ENCODE measurements at regions not wholly inside any gene's neighbourhood (a gene's known extent, or its start where the extent isn't known, plus 50 kb on each side); places are given as distances from the start of the nearest gene placed in this dataset.

DNA sequence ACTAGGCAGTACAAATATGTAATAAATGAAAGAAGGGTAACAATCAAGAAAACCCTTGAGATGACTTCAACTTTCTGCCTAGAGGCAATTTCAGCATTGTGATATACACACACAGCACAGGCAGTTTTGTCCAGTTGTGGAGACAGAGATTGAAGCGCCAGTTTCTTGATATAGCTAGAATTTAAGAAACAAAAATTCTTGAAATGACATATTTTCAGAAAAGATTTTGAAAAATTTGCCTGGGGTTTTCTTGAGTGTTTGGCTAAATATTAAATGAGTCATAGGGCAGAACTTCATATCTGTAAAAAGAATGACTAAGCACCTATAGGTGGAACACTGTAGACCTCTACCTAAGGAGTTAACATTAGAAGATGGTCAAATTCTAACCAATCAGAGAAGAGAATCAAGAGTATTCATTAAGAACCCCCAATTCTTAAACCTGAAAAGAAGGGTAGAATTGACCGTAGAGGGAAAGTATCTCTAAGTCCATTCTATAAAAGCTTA lies 1266.8 kb upstream of the TMEFF2 start:
- TF ChIP-seq TEAD4 (IDR thresholded peaks at IDR 0.05) (no peak), NFIC (IDR thresholded peaks at IDR 0.05) (no peak), EGR1 (IDR thresholded peaks at IDR 0.05) (no peak), TAF1 (IDR thresholded peaks at IDR 0.05; ENCODE audit: low read depth) (no peak), ZBTB7A (IDR thresholded peaks at IDR 0.05; ENCODE audit: low read depth) (no peak), YY1 (IDR thresholded peaks at IDR 0.05; ENCODE audit: low read depth) (no peak)
- TF ChIP-seq, protein P1, sequence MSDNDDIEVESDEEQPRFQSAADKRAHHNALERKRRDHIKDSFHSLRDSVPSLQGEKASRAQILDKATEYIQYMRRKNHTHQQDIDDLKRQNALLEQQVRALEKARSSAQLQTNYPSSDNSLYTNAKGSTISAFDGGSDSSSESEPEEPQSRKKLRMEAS (IDR thresholded peaks at IDR 0.05) = no peak

DNA sequence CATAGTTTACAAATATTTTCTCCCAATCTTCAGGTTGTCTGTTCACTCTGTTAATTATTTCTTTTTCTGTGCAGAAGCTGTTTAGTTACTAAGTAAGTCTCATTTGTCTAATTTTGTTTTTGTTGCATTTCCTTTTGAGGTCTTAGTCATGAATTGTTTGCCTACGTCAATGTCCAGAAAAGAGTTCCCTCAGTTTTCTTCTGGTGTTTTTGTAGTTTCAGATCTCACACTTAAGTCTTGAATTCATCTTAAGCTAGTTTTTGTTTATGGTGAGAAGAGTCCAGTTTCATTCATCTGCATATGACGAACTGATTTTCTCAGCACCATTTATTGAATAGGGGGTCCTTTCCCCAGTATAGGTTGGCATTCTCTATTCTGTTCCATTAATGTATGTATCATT lies 1252.2 kb upstream of the TMEFF2 start:
- TF ChIP-seq EP300 (IDR thresholded peaks at IDR 0.05; ENCODE audit: borderline replicate concordance) = no peak
- no peak for TF ChIP-seq TCF12 (IDR thresholded peaks at IDR 0.05; ENCODE audit: low read depth)

DNA sequence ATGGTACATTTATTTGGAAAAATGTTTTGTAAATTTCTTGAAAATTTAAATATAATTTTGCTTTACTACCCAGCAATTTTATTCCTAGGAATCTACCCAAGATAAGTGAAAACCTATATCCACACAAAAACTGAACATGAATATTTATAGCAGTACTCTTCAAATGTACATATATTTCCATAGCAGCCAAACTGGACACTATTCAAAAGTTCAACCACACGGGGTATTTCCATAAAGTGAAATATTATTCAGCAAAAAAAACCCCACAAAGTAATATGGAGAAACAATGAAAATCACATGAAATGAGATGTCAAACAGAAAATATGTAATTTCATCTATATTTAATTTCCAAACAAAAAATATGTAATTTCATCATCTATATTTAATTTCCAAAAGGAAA lies 1247.6 kb upstream of the TMEFF2 start:
- no peak for TF ChIP-seq YY1 (IDR thresholded peaks at IDR 0.05; ENCODE audit: low read depth)

DNA sequence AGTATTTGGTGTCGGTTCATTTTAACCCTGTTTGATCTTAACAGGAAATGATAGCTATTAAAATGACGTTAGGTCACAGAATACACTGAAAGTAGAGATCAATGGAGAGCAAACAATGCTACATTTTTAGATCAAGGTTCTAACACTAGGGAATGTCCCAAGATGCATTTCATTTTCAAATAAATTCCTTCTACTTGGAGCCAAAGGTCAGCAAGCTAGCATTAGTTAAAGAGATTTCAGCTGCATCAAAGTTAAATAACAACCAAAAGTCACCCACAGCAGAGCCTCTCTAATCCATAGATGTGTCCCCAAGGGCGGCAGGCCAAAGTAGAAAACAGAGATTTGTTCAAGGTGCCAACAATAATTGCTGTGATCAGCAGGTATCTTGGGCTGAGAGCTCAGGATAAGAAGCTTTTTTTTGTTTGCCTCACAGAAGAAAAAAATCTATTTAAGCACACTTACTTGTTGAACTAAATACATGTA lies 1233.6 kb upstream of the TMEFF2 start:
- no peak for TF ChIP-seq FOXM1 (IDR thresholded peaks at IDR 0.05; ENCODE audit: borderline replicate concordance, low read depth)
- no peak for TF ChIP-seq NFIC (IDR thresholded peaks at IDR 0.05)
- TF ChIP-seq CREB1 (IDR thresholded peaks at IDR 0.05; ENCODE audit: low read depth) = no peak
- TF ChIP-seq EGR1 (IDR thresholded peaks at IDR 0.05) = no peak
- TF ChIP-seq, protein P2, sequence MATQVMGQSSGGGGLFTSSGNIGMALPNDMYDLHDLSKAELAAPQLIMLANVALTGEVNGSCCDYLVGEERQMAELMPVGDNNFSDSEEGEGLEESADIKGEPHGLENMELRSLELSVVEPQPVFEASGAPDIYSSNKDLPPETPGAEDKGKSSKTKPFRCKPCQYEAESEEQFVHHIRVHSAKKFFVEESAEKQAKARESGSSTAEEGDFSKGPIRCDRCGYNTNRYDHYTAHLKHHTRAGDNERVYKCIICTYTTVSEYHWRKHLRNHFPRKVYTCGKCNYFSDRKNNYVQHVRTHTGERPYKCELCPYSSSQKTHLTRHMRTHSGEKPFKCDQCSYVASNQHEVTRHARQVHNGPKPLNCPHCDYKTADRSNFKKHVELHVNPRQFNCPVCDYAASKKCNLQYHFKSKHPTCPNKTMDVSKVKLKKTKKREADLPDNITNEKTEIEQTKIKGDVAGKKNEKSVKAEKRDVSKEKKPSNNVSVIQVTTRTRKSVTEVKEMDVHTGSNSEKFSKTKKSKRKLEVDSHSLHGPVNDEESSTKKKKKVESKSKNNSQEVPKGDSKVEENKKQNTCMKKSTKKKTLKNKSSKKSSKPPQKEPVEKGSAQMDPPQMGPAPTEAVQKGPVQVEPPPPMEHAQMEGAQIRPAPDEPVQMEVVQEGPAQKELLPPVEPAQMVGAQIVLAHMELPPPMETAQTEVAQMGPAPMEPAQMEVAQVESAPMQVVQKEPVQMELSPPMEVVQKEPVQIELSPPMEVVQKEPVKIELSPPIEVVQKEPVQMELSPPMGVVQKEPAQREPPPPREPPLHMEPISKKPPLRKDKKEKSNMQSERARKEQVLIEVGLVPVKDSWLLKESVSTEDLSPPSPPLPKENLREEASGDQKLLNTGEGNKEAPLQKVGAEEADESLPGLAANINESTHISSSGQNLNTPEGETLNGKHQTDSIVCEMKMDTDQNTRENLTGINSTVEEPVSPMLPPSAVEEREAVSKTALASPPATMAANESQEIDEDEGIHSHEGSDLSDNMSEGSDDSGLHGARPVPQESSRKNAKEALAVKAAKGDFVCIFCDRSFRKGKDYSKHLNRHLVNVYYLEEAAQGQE (IDR thresholded peaks at IDR 0.05; ENCODE audit: low read depth) = no peak
- no peak for TF ChIP-seq EP300 (IDR thresholded peaks at IDR 0.05; ENCODE audit: borderline replicate concordance)

DNA sequence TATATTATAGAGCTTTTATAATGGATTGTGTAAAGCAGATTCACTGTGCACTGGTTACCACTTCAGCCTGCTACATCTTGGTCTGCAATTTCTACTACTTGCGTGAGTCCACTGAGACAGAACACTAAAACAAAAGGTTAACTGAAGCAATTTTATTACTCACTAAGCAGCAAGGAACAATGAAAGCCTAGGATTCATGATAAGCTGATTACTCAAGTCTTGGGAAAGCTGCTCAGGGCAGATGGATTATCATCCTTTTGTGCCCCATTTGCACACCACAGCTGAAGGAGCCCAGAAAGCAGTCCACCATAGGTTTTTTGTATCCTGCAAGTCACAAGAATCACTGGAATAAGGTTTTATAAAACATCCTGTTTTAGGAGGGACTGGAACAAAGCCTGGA lies 1215.2 kb upstream of the TMEFF2 start:
- TF ChIP-seq TEAD4 (IDR thresholded peaks at IDR 0.05) (no peak), FOXM1 (IDR thresholded peaks at IDR 0.05; ENCODE audit: borderline replicate concordance, low read depth) (no peak), TAF1 (IDR thresholded peaks at IDR 0.05; ENCODE audit: low read depth) (no peak), EGR1 (IDR thresholded peaks at IDR 0.05) (no peak), NFIC (IDR thresholded peaks at IDR 0.05) (no peak), ZBTB7A (IDR thresholded peaks at IDR 0.05; ENCODE audit: low read depth) (no peak), RAD21 (IDR thresholded peaks at IDR 0.05; ENCODE audit: low read depth) (no peak), EP300 (IDR thresholded peaks at IDR 0.05; ENCODE audit: borderline replicate concordance) (no peak), TCF12 (IDR thresholded peaks at IDR 0.05; ENCODE audit: low read depth) (no peak), CEBPB (IDR thresholded peaks at IDR 0.05) (no peak), YY1 (IDR thresholded peaks at IDR 0.05; ENCODE audit: low read depth) (no peak), CREB1 (IDR thresholded peaks at IDR 0.05; ENCODE audit: low read depth) (no peak)
- TF ChIP-seq, protein P2 (IDR thresholded peaks at IDR 0.05; ENCODE audit: low read depth) = no peak
- TF ChIP-seq, protein P3, sequence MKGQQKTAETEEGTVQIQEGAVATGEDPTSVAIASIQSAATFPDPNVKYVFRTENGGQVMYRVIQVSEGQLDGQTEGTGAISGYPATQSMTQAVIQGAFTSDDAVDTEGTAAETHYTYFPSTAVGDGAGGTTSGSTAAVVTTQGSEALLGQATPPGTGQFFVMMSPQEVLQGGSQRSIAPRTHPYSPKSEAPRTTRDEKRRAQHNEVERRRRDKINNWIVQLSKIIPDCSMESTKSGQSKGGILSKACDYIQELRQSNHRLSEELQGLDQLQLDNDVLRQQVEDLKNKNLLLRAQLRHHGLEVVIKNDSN (IDR thresholded peaks at IDR 0.05) = no peak
- TF ChIP-seq, protein P1 (IDR thresholded peaks at IDR 0.05) = no peak

GRCh38 chr2:193382583-193382982 lies 1187.8 kb upstream of the TMEFF2 start:
- no peak for TF ChIP-seq TEAD4 (IDR thresholded peaks at IDR 0.05)
- TF ChIP-seq RAD21 (IDR thresholded peaks at IDR 0.05; ENCODE audit: low read depth) = no peak
- TF ChIP-seq EGR1 (IDR thresholded peaks at IDR 0.05) = no peak
- no peak for TF ChIP-seq FOXM1 (IDR thresholded peaks at IDR 0.05; ENCODE audit: borderline replicate concordance, low read depth)
- no peak for TF ChIP-seq TAF1 (IDR thresholded peaks at IDR 0.05; ENCODE audit: low read depth)
- TF ChIP-seq, protein P1 (IDR thresholded peaks at IDR 0.05) = no peak
- TF ChIP-seq, protein P2 (IDR thresholded peaks at IDR 0.05; ENCODE audit: low read depth) = no peak
- no peak for TF ChIP-seq CREB1 (IDR thresholded peaks at IDR 0.05; ENCODE audit: low read depth)
- TF ChIP-seq NFIC (IDR thresholded peaks at IDR 0.05) = no peak
- TF ChIP-seq EP300 (IDR thresholded peaks at IDR 0.05; ENCODE audit: borderline replicate concordance) = no peak
- TF ChIP-seq CEBPB (IDR thresholded peaks at IDR 0.05) = no peak
- TF ChIP-seq YY1 (IDR thresholded peaks at IDR 0.05; ENCODE audit: low read depth) = no peak
- TF ChIP-seq ZBTB7A (IDR thresholded peaks at IDR 0.05; ENCODE audit: low read depth) = no peak
- no peak for TF ChIP-seq TCF12 (IDR thresholded peaks at IDR 0.05; ENCODE audit: low read depth)
- TF ChIP-seq, protein P3 (IDR thresholded peaks at IDR 0.05) = no peak
